Prostate gland (tissue), 2 donors: ENCODE measurements at regions not wholly inside any gene's neighbourhood (a gene's known extent, or its start where the extent isn't known, plus 50 kb on each side); places are given as distances from the start of the nearest gene placed in this dataset.

ENCODE experiments used
- DNase-seq: peaks from one replicate; pipeline ENCODE4 v3.0.0-alpha.2; 2019; ENCODE audit warnings: low spot score
- H3K27ac ChIP-seq, 2 donors: fragments of 200-600 bp; sonication (generic); 2 replicates each; pipeline ENCODE4 v1.5.1; 2017 to 2019
- H3K27me3 ChIP-seq: fragments of 200-600 bp; sonication (generic); replicated peaks from 2 replicates; pipeline ENCODE4 v1.5.1; 2019; ENCODE audit not compliant: insufficient read depth
- H3K36me3 ChIP-seq, 2 donors: fragments of 200-600 bp; sonication (generic); 1 replicate in 1 of 2; 2 replicates in 1 of 2; pipeline versions ENCODE4 v1.5.1 to v1.8.1; 2017 to 2019
- H3K4me1 ChIP-seq: fragments of 200-600 bp; sonication (generic); replicated peaks from 2 replicates; pipeline ENCODE4 v1.5.1; 2019
- H3K4me3 ChIP-seq, 2 donors: fragments of 200-600 bp; sonication (generic); 2 replicates each; pipeline ENCODE4 v1.5.1; 2017 to 2019
- H3K9me3 ChIP-seq: fragments of 200-600 bp; sonication (generic); 2 replicates; pipeline ENCODE4 v1.5.1; 2017
- POLR2A ChIP-seq: fragments of 450-650 bp; IDR thresholded peaks from one replicate; pipeline ENCODE4 v1.6.1; 2016; ENCODE audit warnings: antibody characterized with exemption, mild to moderate bottlenecking
- POLR2AphosphoS5 ChIP-seq: sonication (generic); formaldehyde crosslinking; IDR thresholded peaks from one replicate; pipeline ENCODE4 v1.6.1; 2017; ENCODE audit warnings: antibody characterized with exemption
- WGBS: methylation state at CpG from one replicate; pipeline ENCODE4 v1.1.5; 2018; 5-methylcytosine and 5-hydroxymethylcytosine counted together
- intact Hi-C: fragments of 100-400 bp; cut with DNase I; formaldehyde crosslinking; loops from one replicate; pipeline ENCODE4 v1.14.2; 2022
- TF ChIP-seq, protein P1 (sequence below), 4 experiments: fragments of 200-600 bp in 2 of 4; fragments of 450-650 bp in 2 of 4; sonication (generic) in 2 of 4; IDR thresholded peaks; 1 replicate in 3 of 4; 2 replicates in 1 of 4; pipeline ENCODE4 v1.5.1; 2016 to 2019; ENCODE audit warnings: antibody characterized with exemption in 4 of 4, mild to moderate bottlenecking in 2 of 4, moderate library complexity in 2 of 4

- no peaks in the 10 kb centered on the region for H3K27me3 ChIP-seq
- DNase-seq, result no peak
- 98% methylated on average over 2 of the region's 2 CpGs for WGBS
- no peaks in the 10 kb centered on the region for H3K36me3 ChIP-seq
- TF ChIP-seq POLR2AphosphoS5 (no peak), POLR2A (no peak)
- TF ChIP-seq, protein P1, sequence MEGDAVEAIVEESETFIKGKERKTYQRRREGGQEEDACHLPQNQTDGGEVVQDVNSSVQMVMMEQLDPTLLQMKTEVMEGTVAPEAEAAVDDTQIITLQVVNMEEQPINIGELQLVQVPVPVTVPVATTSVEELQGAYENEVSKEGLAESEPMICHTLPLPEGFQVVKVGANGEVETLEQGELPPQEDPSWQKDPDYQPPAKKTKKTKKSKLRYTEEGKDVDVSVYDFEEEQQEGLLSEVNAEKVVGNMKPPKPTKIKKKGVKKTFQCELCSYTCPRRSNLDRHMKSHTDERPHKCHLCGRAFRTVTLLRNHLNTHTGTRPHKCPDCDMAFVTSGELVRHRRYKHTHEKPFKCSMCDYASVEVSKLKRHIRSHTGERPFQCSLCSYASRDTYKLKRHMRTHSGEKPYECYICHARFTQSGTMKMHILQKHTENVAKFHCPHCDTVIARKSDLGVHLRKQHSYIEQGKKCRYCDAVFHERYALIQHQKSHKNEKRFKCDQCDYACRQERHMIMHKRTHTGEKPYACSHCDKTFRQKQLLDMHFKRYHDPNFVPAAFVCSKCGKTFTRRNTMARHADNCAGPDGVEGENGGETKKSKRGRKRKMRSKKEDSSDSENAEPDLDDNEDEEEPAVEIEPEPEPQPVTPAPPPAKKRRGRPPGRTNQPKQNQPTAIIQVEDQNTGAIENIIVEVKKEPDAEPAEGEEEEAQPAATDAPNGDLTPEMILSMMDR (IDR thresholded peaks at IDR 0.05), result no peak
- no peak overlapping the region for H3K4me3 ChIP-seq
- H3K4me1 ChIP-seq, result no peaks in the 10 kb centered on the region
- no peak overlapping the region for H3K27ac ChIP-seq
- no peaks in the 10 kb centered on the region for H3K9me3 ChIP-seq
- intact Hi-C loops, result no loop called here
Measured at GRCh38 chr4:181643466-181643865, 599.7 kb upstream of the TENM3 start.

- Histone ChIP-seq H3K4me1 (no peaks in the 10 kb centered on the region), H3K4me3 (no peak overlapping the region), H3K27ac (no peak overlapping the region), H3K9me3 (no peaks in the 10 kb centered on the region), H3K27me3 (no peaks in the 10 kb centered on the region), H3K36me3 (no peaks in the 10 kb centered on the region)
- TF ChIP-seq POLR2AphosphoS5 (no peak), POLR2A (no peak)
- TF ChIP-seq, protein P1 (IDR thresholded peaks at IDR 0.05), result no peak
- no peak for DNase-seq
- 39% methylated on average over 2 of the region's 2 CpGs for WGBS
- intact Hi-C loops, result no loop called here
Measured at GRCh38 chr4:181645489-181645888, 597.7 kb upstream of the TENM3 start.

- intact Hi-C loops, result no loop called here
Measured at GRCh38 chr4:181646864-181647263, 596.3 kb upstream of the TENM3 start.

GRCh38 chr4:181647396-181648147, 595.6 kb upstream of the TENM3 start:
- intact Hi-C loops, result no loop called here
- Histone ChIP-seq H3K27me3 (no peaks in the 10 kb centered on the region), H3K27ac (no peak overlapping the region), H3K36me3 (no peaks in the 10 kb centered on the region), H3K4me1 (no peaks in the 10 kb centered on the region), H3K4me3 (no peak overlapping the region), H3K9me3 (no peaks in the 10 kb centered on the region)
- TF ChIP-seq POLR2AphosphoS5 (no peak), POLR2A (no peak)
- TF ChIP-seq, protein P1 (IDR thresholded peaks at IDR 0.05), result no peak
- 16% methylated on average over 19 of the region's 19 CpGs for WGBS
- no peak for DNase-seq

More at GRCh38 chr4:181646864-181647263, 596.3 kb upstream of the TENM3 start:
- H3K9me3 ChIP-seq, result no peaks in the 10 kb centered on the region
- no peak for DNase-seq
- no peaks in the 10 kb centered on the region for H3K4me1 ChIP-seq
- no peaks in the 10 kb centered on the region for H3K27me3 ChIP-seq
- TF ChIP-seq, protein P1 (IDR thresholded peaks at IDR 0.05), result no peak
- WGBS, result 91% methylated on average over 6 of the region's 6 CpGs
- H3K27ac ChIP-seq, result no peak overlapping the region
- no peak overlapping the region for H3K4me3 ChIP-seq
- no peaks in the 10 kb centered on the region for H3K36me3 ChIP-seq
